Spleen (tissue), 11 donors: ENCODE measurements at regions not wholly inside any gene's neighbourhood (a gene's known extent, or its start where the extent isn't known, plus 50 kb on each side); places are given as distances from the start of the nearest gene placed in this dataset.

Source experiments
- DNase-seq: peaks from one replicate; pipeline ENCODE4 v3.0.0-alpha.2; 2020
- H3K27ac ChIP-seq, 8 donors: fragments of 200-600 bp; sonication (generic) in 7 of 8; 1 replicate in 4 of 8; 2 replicates in 4 of 8; pipeline versions ENCODE4 v1.5.0 to v1.8.0; 2016 to 2021; ENCODE audit warnings: inconsistent platforms in 4 of 8, mild to moderate bottlenecking in 4 of 8, moderate library complexity in 1 of 8
- H3K27me3 ChIP-seq, 7 donors: fragments of 200-600 bp; sonication (generic) in 6 of 7; replicated peaks in 1 of 7; 1 replicate in 4 of 7; 2 replicates in 3 of 7; pipeline versions ENCODE4 v1.5.0 to v1.8.0; 2016 to 2021; ENCODE audit warnings: inconsistent platforms in 3 of 7, mild to moderate bottlenecking in 1 of 7
- H3K36me3 ChIP-seq, 6 donors: fragments of 200-600 bp; sonication (generic) in 5 of 6; 1 replicate in 4 of 6; 2 replicates in 2 of 6; pipeline versions ENCODE4 v1.5.0 to v1.8.0; 2016 to 2021; ENCODE audit warnings: inconsistent platforms in 2 of 6
- H3K4me1 ChIP-seq, 6 donors: fragments of 200-600 bp; sonication (generic) in 5 of 6; 1 replicate in 3 of 6; 2 replicates in 3 of 6; pipeline versions ENCODE4 v1.5.0 to v1.8.0; 2016 to 2021; ENCODE audit warnings: inconsistent platforms in 3 of 6
- H3K4me3 ChIP-seq, 8 donors: fragments of 200-600 bp; sonication (generic) in 7 of 8; 1 replicate in 4 of 8; 2 replicates in 4 of 8; pipeline versions ENCODE4 v1.5.0 to v1.8.0; 2016 to 2021; ENCODE audit warnings: inconsistent platforms in 4 of 8, mild to moderate bottlenecking in 4 of 8, moderate library complexity in 2 of 8
- H3K9me3 ChIP-seq, 8 donors: fragments of 200-600 bp; sonication (generic) in 7 of 8; 1 replicate in 4 of 8; 2 replicates in 4 of 8; pipeline versions ENCODE4 v1.5.0 to v1.8.0; 2016 to 2021; ENCODE audit warnings: inconsistent platforms in 4 of 8
- POLR2A ChIP-seq, 3 donors: fragments of 450-650 bp; IDR thresholded peaks; one replicate each; pipeline ENCODE4 v1.5.1; 2017; ENCODE audit warnings: antibody characterized with exemption in 3 of 3, mild to moderate bottlenecking in 1 of 3
- POLR2AphosphoS5 ChIP-seq, 3 donors: sonication (generic); formaldehyde crosslinking; IDR thresholded peaks; one replicate each; pipeline ENCODE4 v1.5.1; 2017; ENCODE audit warnings: antibody characterized with exemption in 3 of 3
- WGBS, 5 donors: extraction: QIAGEN DNeasy Blood & Tissue Kit in 3 of 5; methylation state at CpG; one replicate each; pipeline versions ENCODE4 v1.1.5 to v1.1.7; 2013 to 2018; 5-methylcytosine and 5-hydroxymethylcytosine counted together
- intact Hi-C: fragments of 100-400 bp; cut with DNase I; formaldehyde crosslinking; loops from one replicate; pipeline ENCODE4 v1.15.0; 2023; ENCODE audit warnings: low total_unique reads
- TF ChIP-seq, protein P1 (sequence below), 11 experiments: fragments of 200-600 bp in 7 of 11; fragments of 450-650 bp in 4 of 11; sonication (generic) in 4 of 11; IDR thresholded peaks in 8 of 11; conservative IDR thresholded peaks in 3 of 11; 1 replicate in 7 of 11; 2 replicates in 4 of 11; pipeline versions ENCODE4 v1.4.0 to v1.8.0; 2016 to 2021; ENCODE audit warnings: antibody characterized with exemption in 11 of 11, inconsistent platforms in 4 of 11, mild to moderate bottlenecking in 1 of 11
- donor health status: healthy with polysubstance abuse.
- donor health status: DM: no; HTN: no; CAD: no; lungs with moderate emphysema.
- donor health status: DM: no; HTN: no; CAD: no.
- donor health status: Bipolar disorder and iron deficiency.
- donor health status: healthy.
- donor health status: DM: no; HTN: no; CAD: no.
- donor health status: DM: yes; HTN: yes; CAD: no.

DNA sequence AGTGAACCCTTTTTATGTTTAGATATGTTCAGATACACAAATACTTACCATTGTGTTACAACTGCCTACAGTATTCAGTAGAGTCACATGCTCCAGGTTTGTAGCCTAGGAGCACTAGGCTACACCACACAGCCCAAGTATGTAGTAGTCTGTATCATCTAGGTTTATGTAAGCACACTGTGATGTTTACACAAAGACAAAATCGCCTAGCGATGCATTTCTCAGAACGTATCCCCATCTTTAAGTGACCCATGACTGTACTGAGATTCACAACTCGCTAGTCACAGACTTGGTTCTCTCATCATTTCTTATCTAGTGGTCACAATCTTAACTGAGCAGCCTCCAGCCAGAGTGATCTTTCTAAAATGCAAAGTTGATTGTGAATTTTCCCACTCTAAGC lies 119.2 kb downstream of the RASSF10 start:
- intact Hi-C loops = no loop called here
- H3K4me1 ChIP-seq = no peaks in the 10 kb centered on the region
- H3K9me3 ChIP-seq = peaks cover 0 to 11% (median 0%) of the 10 kb centered on the region in 8 donors
- H3K4me3 ChIP-seq = no peak overlapping the region
- DNase-seq = no peak
- TF ChIP-seq POLR2AphosphoS5 (IDR thresholded peaks at IDR 0.05) = no peak
- no peak for TF ChIP-seq POLR2A (IDR thresholded peaks at IDR 0.05)
- TF ChIP-seq, protein P1, sequence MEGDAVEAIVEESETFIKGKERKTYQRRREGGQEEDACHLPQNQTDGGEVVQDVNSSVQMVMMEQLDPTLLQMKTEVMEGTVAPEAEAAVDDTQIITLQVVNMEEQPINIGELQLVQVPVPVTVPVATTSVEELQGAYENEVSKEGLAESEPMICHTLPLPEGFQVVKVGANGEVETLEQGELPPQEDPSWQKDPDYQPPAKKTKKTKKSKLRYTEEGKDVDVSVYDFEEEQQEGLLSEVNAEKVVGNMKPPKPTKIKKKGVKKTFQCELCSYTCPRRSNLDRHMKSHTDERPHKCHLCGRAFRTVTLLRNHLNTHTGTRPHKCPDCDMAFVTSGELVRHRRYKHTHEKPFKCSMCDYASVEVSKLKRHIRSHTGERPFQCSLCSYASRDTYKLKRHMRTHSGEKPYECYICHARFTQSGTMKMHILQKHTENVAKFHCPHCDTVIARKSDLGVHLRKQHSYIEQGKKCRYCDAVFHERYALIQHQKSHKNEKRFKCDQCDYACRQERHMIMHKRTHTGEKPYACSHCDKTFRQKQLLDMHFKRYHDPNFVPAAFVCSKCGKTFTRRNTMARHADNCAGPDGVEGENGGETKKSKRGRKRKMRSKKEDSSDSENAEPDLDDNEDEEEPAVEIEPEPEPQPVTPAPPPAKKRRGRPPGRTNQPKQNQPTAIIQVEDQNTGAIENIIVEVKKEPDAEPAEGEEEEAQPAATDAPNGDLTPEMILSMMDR (IDR thresholded peaks at IDR 0.05 in 8 of 11, conservative IDR thresholded peaks at IDR 0.05 in 3 of 11) = no peak
- WGBS, 5 donors = 88 to 98% (median 93%) methylated on average over 4 of the region's 4 CpGs
- H3K36me3 ChIP-seq = no peaks in the 10 kb centered on the region
- no peak overlapping the region for H3K27ac ChIP-seq
- peaks cover 0 to 3% (median 0%) of the 10 kb centered on the region in 7 donors for H3K27me3 ChIP-seq

DNA sequence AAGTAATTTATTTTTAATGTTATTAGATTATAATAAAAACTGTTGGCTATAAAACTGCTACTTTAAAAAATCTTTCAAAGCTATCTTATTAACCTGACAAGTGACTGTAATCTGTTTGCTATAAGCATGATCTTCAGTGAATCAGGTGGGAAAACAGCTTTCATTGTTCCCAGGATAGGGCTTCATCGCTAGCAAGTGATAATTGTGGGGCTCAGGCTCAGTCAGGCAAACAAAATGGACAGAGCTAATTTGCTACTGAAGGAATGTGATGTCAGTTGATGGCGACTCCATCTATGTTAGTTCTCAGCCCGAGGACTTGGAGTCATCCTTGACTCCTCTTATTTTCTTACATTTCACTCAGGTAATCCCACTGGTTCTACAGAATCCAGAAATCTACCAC lies 125.0 kb downstream of the RASSF10 start:
- WGBS, 5 donors = 81 to 94% (median 84%) methylated on average over 3 of the region's 3 CpGs

DNA sequence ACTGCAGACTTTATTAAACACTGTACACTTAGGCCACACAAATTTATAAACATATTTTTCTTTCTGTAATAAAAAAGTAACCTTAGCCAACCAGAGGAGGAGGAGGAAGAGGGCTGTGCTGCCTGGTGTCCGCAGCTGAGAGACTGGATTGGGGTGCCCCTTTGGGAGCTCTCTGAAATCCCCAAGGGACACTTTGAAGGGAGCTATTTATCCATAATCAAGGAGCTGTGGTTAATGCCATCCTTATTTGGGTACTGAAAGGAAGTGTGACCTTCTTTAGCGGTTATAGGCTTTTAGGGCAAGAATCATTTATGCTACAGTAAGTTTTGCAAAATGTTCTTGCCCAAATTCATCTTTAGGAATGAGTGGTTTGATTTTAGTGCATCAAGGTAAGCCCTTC lies 125.8 kb downstream of the RASSF10 start:
- H3K27ac ChIP-seq = no peak overlapping the region
- 58 to 74% (median 73%) methylated on average over 2 of the region's 2 CpGs for WGBS, 5 donors
- no peak for DNase-seq
- no peaks in the 10 kb centered on the region for H3K4me1 ChIP-seq
- intact Hi-C loops = no loop called here
- H3K27me3 ChIP-seq = peaks cover 0 to 11% (median 0%) of the 10 kb centered on the region in 7 donors
- H3K9me3 ChIP-seq = peaks cover 0 to 6% (median 0%) of the 10 kb centered on the region in 8 donors
- H3K4me3 ChIP-seq = no peak overlapping the region
- no peaks in the 10 kb centered on the region for H3K36me3 ChIP-seq
- no peak for TF ChIP-seq POLR2A (IDR thresholded peaks at IDR 0.05)
- TF ChIP-seq, protein P1 (IDR thresholded peaks at IDR 0.05 in 8 of 11, conservative IDR thresholded peaks at IDR 0.05 in 3 of 11) = no peak
- TF ChIP-seq POLR2AphosphoS5 (IDR thresholded peaks at IDR 0.05) = no peak

More for the DNA sequence above, 125.0 kb downstream of the RASSF10 start:
- intact Hi-C loops = no loop called here
- TF ChIP-seq, protein P1 (IDR thresholded peaks at IDR 0.05 in 8 of 11, conservative IDR thresholded peaks at IDR 0.05 in 3 of 11) = no peak
- TF ChIP-seq POLR2AphosphoS5 (IDR thresholded peaks at IDR 0.05) (no peak), POLR2A (IDR thresholded peaks at IDR 0.05) (no peak)
- Histone ChIP-seq H3K9me3 (peaks cover 0 to 7% (median 0%) of the 10 kb centered on the region in 8 donors), H3K4me1 (no peaks in the 10 kb centered on the region), H3K36me3 (no peaks in the 10 kb centered on the region), H3K4me3 (no peak overlapping the region), H3K27ac (no peak overlapping the region), H3K27me3 (peaks cover 0 to 6% (median 0%) of the 10 kb centered on the region in 7 donors)
- no peak for DNase-seq

DNA sequence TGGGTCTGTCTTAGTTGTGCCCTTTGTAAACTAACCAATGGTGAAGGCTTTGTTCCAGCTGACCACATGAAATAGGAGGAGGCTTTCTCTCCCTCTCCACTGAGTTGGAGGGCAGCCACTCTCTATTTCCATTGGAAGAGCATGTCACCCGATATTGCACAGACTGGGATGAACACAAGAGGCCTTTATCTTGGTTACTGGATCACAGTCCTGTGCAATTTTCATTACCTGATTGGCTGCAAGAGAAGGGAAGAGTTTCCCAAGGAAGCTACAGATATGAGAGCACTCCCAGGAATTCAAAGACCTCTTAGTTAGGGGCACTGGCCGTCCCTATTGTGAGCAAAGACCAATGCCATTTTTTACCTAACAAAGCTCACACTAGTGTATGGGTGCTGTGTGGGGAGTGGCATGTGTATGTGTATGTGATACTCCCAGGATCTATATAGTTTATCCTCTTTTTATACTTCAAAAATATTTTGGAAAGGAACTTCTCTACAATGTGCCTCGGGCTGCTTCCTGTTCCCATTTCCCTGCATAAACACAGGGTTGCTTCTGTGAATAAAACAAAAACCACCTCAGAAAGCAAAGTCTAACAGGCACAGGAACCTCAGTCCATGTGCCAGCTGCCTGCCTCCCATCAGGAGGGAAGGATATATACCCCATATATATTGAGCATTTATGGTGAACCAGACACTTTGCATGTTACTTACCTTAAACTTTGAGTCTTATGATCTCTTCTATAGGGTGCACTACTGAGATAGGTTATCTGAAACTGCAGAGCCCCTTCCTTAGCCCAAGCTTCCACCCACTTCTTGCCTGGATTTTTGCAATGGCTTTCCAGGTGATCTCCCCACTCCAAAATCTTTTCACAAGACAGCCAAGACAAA lies 126.5 kb downstream of the RASSF10 start:
- Histone ChIP-seq H3K9me3 (peaks cover 0 to 6% (median 0%) of the 10 kb centered on the region in 8 donors), H3K4me3 (no peak overlapping the region), H3K27ac (no peak overlapping the region), H3K27me3 (peaks cover 0 to 19% (median 0%) of the 10 kb centered on the region in 7 donors), H3K4me1 (no peaks in the 10 kb centered on the region), H3K36me3 (no peaks in the 10 kb centered on the region)
- intact Hi-C loops = no loop called here
- no peak for TF ChIP-seq POLR2AphosphoS5 (IDR thresholded peaks at IDR 0.05)
- TF ChIP-seq, protein P1 (IDR thresholded peaks at IDR 0.05 in 8 of 11, conservative IDR thresholded peaks at IDR 0.05 in 3 of 11) = no peak
- TF ChIP-seq POLR2A (IDR thresholded peaks at IDR 0.05) = no peak
- DNase-seq = no peak
- 53 to 59% (median 55%) methylated on average over 3 of the region's 3 CpGs for WGBS, 5 donors
